Left kidney (tissue), 1 donor: ENCODE measurements at regions not wholly inside any gene's neighbourhood (a gene's known extent, or its start where the extent isn't known, plus 50 kb on each side); places are given as distances from the start of the nearest gene placed in this dataset.

Source experiments
- DNase-seq: peaks from one replicate; pipeline ENCODE4 v3.0.0-alpha.2; 2013

- no peak for DNase-seq
These were observed 87.4 kb upstream of the FZD10 start for GRCh38 chr12:130074661-130075406.

- no peak for DNase-seq
These were observed 86.7 kb upstream of the FZD10 start for GRCh38 chr12:130075497-130076076.

- DNase-seq, result no peak
These were observed 86.1 kb upstream of the FZD10 start for GRCh38 chr12:130076126-130076525.

GRCh38 chr12:130076752-130077151 lies 85.5 kb upstream of the FZD10 start:
- DNase-seq, result no peak

- no peak for DNase-seq
These were observed 83.4 kb upstream of the FZD10 start for GRCh38 chr12:130078852-130079251.

- no peak for DNase-seq
These were observed 83.0 kb upstream of the FZD10 start for GRCh38 chr12:130079279-130079678.

- no peak for DNase-seq
These were observed 82.1 kb upstream of the FZD10 start for GRCh38 chr12:130080205-130080604.

GRCh38 chr12:130081117-130081805 lies 81.0 kb upstream of the FZD10 start:
- DNase-seq, result no peak

GRCh38 chr12:130083002-130083401 lies 79.3 kb upstream of the FZD10 start:
- no peak for DNase-seq

- DNase-seq, result no peak
These were observed 78.5 kb upstream of the FZD10 start for GRCh38 chr12:130083734-130084133.

- DNase-seq, result no peak
These were observed 77.9 kb upstream of the FZD10 start for GRCh38 chr12:130084359-130084758.

- no peak for DNase-seq
These were observed 76.0 kb upstream of the FZD10 start for GRCh38 chr12:130086248-130086647.

- DNase-seq, result no peak
These were observed 75.5 kb upstream of the FZD10 start for GRCh38 chr12:130086797-130087196.

GRCh38 chr12:130087222-130087621 lies 75.0 kb upstream of the FZD10 start:
- DNase-seq, result no peak

- DNase-seq, result no peak
These were observed 73.8 kb upstream of the FZD10 start for GRCh38 chr12:130088504-130088903.

GRCh38 chr12:130090542-130090941 lies 71.7 kb upstream of the FZD10 start:
- no peak for DNase-seq

GRCh38 chr12:130093380-130093779 lies 68.9 kb upstream of the FZD10 start:
- DNase-seq, result no peak

- no peak for DNase-seq
These were observed 64.9 kb upstream of the FZD10 start for GRCh38 chr12:130097342-130097741.

- no peak for DNase-seq
These were observed 64.4 kb upstream of the FZD10 start for GRCh38 chr12:130097798-130098255.

GRCh38 chr12:130098301-130099005 lies 63.8 kb upstream of the FZD10 start:
- DNase-seq, result no peak

- no peak for DNase-seq
These were observed 61.5 kb upstream of the FZD10 start for GRCh38 chr12:130100634-130101362.

- no peak for DNase-seq
These were observed 60.9 kb upstream of the FZD10 start for GRCh38 chr12:130101370-130101769.
